ENCODE measurements at regions not wholly inside any gene's neighbourhood (a gene's known extent, or its start where the extent isn't known, plus 50 kb on each side); places are given as distances from the start of the nearest gene placed in this dataset.
"Not testable (repeated sequence)": the region's sequence is repeated elsewhere in the genome, so short reads cannot be mapped to it uniquely, and the experiment has no call there.

DNA sequence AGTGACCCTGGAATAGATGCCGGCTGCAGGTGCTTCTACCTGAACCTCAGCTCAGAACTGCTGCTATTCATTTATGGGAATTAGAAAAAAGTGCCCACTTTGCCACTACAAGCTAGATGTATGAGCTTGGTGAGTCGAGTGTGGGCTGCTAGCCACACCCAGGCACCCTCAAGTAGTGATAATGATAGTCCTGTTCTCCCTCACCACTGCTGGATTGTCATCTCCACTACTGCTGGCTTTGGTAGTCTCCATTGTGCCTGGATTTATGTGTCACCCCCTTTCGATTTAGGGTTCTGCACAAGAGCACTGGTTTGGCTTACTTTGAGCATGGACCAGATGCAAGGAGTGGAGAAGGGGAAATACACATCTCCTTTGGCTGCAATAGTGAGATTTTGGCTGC lies 73.0 kb upstream of the N4BP1 start:
- DNase-seq (ENCODE audit: low spot score), result no peak

DNA sequence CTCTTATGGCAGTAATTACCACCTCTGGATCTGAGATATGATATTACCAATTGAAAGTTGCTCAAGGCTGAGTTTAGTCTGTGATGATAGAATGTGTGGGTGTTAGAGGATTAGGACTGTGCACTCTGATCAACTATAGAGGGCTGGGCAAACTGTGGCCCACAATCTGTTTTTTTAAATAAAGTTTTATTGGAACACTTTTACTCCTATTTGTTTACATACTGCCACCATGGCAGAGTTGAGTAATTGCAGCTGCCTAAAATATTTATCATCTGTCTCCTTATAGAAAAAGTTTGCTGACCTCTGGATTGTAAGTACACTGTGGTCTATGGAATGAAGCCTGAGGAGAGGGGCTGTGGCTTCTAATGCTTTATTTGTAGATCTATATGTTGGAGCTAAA lies 71.5 kb upstream of the N4BP1 start:
- no peak for DNase-seq (ENCODE audit: low spot score)

DNA sequence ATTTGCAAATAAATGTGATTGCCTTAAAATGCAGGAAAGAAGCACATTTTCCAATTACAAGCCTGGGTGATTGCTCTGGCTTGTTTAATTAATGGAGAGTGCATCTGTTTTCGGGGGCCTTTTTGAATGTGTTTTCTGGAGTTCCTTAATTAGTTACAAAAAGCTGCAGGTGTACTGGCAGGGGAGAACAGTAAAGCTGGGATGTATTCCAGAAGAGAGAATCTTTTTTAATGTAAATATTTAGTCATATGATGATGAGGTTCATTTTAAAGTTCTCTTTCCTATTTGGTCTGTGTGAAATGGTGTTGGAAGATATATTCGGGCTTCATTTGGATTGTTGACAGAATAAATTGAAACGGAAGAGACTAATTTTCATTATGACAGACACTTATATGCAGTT lies 70.9 kb upstream of the N4BP1 start:
- no peak for DNase-seq (ENCODE audit: low spot score)

DNA sequence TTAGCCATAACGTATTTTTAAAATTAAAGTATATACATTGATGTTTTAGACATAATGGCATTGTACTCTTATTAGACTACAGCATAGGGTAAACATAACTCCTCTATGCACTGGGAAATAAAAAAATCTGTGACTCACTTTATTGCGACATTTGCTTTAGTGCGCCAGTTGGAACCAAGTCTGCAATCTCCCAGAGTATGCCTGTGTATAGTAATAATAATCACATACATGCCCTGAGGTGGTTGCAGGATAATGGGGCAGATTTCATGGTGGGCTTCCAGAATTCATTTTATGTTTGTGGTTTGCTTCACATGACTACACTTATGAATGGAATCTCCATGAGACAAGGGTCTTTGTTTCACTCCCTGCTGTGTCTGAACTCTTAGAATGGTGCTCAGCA lies 66.9 kb upstream of the N4BP1 start:
- DNase-seq (ENCODE audit: low spot score), result no peak

DNA sequence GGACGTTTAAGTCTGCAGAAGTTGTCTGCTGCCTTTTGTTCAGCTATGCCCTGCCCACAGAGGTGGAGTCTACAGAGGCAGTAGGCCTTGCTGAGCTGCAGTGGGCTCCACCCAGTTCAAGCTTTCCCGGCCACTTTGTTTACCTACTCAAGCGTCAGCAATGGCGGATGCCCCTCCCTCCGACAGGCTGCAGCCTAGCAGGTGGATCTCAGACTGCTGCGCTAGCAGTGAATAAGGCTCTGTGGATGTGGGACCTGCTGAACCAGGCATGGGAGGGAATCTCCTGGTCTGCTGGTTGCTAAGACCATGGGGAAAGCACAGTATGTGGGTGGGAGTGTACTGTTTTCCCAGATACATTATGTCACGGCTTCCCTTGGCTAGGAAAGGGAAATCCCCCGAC lies 58.2 kb upstream of the N4BP1 start:
- not testable (repeated sequence) for DNase-seq (ENCODE audit: low spot score)

DNA sequence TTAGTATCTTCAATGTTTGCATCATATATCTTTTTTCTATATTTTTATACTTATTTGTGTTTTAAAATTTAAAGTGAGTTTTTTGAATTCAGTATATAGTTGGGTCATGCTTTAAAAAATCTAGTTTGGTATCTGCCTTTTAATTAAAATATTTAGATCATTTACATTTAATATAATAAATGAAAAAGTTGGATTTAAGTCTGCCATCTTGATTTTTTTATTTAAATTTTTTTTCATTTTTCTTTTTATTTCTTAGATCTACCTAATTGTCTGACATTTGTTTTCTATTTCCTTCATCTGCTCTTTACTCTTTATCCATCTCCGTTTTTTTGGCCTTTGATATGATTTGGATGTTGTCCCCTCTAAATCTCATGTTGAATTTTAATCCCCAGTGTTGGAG lies 50.0 kb upstream of the N4BP1 start:
- DNase-seq (ENCODE audit: low spot score), result no peak

Data from mucosa of gallbladder (tissue), 1 donor.